GM12878 (cell line): ENCODE measurements at regions not wholly inside any gene's neighbourhood (a gene's known extent, or its start where the extent isn't known, plus 50 kb on each side); places are given as distances from the start of the nearest gene placed in this dataset.

Experiments
- ATAC-seq: fragments of 200-7000 bp; cut with Tn5 transposase; 3 replicates; pipeline ENCODE4 v1.9.1; 2020; ENCODE audit warnings: mild to moderate bottlenecking, moderate library complexity
- BruUV-seq: library from RNA; stranded (reverse); fragments of 400-500 nt; replicated peaks from 2 replicates; lab custom pipeline; 2021; lab: Mats Ljungman, UMichigan
- CTCF ChIA-PET: fragments of 300-600 bp; sonication (Branson Sonifier 250); formaldehyde crosslinking; extraction: SDS; loops from one replicate; lab custom pipeline; 2021; ENCODE audit warnings: inconsistent platforms; lab: Yijun Ruan, JAX
- POLR2A ChIA-PET: fragments of 350-600 bp; formaldehyde crosslinking; extraction: SDS; loops from one replicate; lab custom pipeline; 2021; ENCODE audit warnings: inconsistent platforms; lab: Charles Lee
- RAD21 ChIA-PET: fragments of 300-600 bp; sonication (Branson Sonifier 250); formaldehyde crosslinking; loops from one replicate; lab custom pipeline; 2023; ENCODE audit warnings: antibody characterized with exemption; ENCODE audit not compliant: unreplicated experiment; lab: Charles Lee
- SMC1A ChIA-PET: fragments of 300-600 bp; sonication (Branson Sonifier 250); formaldehyde crosslinking; loops from one replicate; lab custom pipeline; 2023; ENCODE audit not compliant: unreplicated experiment, uncharacterized antibody; lab: Charles Lee
- DNase-seq: peaks from one replicate; pipeline ENCODE4 v3.0.0-alpha.2; 2011; ENCODE audit warnings: low read depth, low spot score
- FAIRE-seq: peaks from 3 replicates; lab custom pipeline; 2011; peaks lifted over from hg19 to GRCh38; lab: Jason Lieb, UNC
- H2AFZ ChIP-seq: 2 replicates; pipeline ENCODE4 v1.6.0; 2011; ENCODE audit warnings: low read depth, low read length, control low read depth; ENCODE audit not compliant: control insufficient read depth
- H3K27ac ChIP-seq: 2 replicates; pipeline ENCODE4 v1.5.1; 2011; ENCODE audit warnings: control low read depth; ENCODE audit not compliant: control insufficient read depth, insufficient read depth
- H3K27me3 ChIP-seq, 2 experiments: replicated peaks in 1 of 2; 2 replicates each; pipeline versions ENCODE4 v1.6.0 to v1.6.1; 2011; ENCODE audit warnings: low read length in 1 of 2; ENCODE audit not compliant: control insufficient read depth in 2 of 2, insufficient read depth in 2 of 2
- H3K36me3 ChIP-seq, 2 experiments: 2 replicates each; pipeline ENCODE4 v1.5.1; 2011; ENCODE audit warnings: low read length in 1 of 2; ENCODE audit not compliant: control insufficient read depth in 2 of 2, insufficient read depth in 2 of 2
- H3K4me1 ChIP-seq: 2 replicates; pipeline ENCODE4 v1.6.1; 2011; ENCODE audit warnings: mild to moderate bottlenecking, low read length, moderate library complexity, mixed read lengths; ENCODE audit not compliant: control insufficient read depth, insufficient read depth
- H3K4me2 ChIP-seq: 2 replicates; pipeline ENCODE4 v1.6.0; 2011; ENCODE audit warnings: control low read depth; ENCODE audit not compliant: control insufficient read depth, insufficient read depth
- H3K4me3 ChIP-seq: fragments of 200-600 bp; sonication (generic); 2 replicates; pipeline ENCODE4 v1.5.1; 2016
- H3K79me2 ChIP-seq: 2 replicates; pipeline ENCODE4 v1.6.0; 2011; ENCODE audit warnings: low read length; ENCODE audit not compliant: control insufficient read depth, insufficient read depth
- H3K9ac ChIP-seq: 2 replicates; pipeline ENCODE4 v1.8.0; 2011; ENCODE audit warnings: low read length, control low read depth, mixed read lengths; ENCODE audit not compliant: control insufficient read depth, insufficient read depth
- H3K9me3 ChIP-seq: replicated peaks from 3 replicates; pipeline ENCODE4 v1.5.1; 2011; ENCODE audit warnings: mild to moderate bottlenecking, low read length; ENCODE audit not compliant: control insufficient read depth, insufficient read depth
- H4K20me1 ChIP-seq: 2 replicates; pipeline ENCODE4 v1.6.0; 2011; ENCODE audit not compliant: control insufficient read depth, insufficient read depth
- BRCA1 ChIP-seq: IDR thresholded peaks from 2 replicates; pipeline ENCODE4 v1.6.1; 2011; ENCODE audit warnings: low read depth, low read length, improper control_type of control experiment
- CREB1 ChIP-seq: IDR thresholded peaks from 2 replicates; pipeline ENCODE4 v1.6.1; 2012; ENCODE audit warnings: low read depth, mild to moderate bottlenecking, inconsistent platforms
- CUX1 ChIP-seq: IDR thresholded peaks from 2 replicates; pipeline ENCODE4 v1.6.1; 2012; ENCODE audit warnings: improper control_type of control experiment, low read depth, low read length; ENCODE audit not compliant: insufficient replicate concordance
- HDAC6 ChIP-seq: fragments of 200-600 bp; sonication (generic); IDR thresholded peaks from one replicate; pipeline ENCODE4 v1.8.0; 2017; ENCODE audit warnings: antibody characterized with exemption; ENCODE audit not compliant: unreplicated experiment
- IKZF2 ChIP-seq, 2 experiments: fragments of 450-650 bp; IDR thresholded peaks; 2 replicates each; pipeline ENCODE4 v1.6.1; 2017; ENCODE audit warnings: mild to moderate bottlenecking in 2 of 2, moderate library complexity in 2 of 2
- IRF4 ChIP-seq: IDR thresholded peaks from 2 replicates; pipeline ENCODE4 v1.6.1; 2011; ENCODE audit warnings: low read depth, low read length
- MEF2B ChIP-seq: fragments of 450-650 bp; IDR thresholded peaks from 2 replicates; pipeline ENCODE4 v1.6.1; 2018; ENCODE audit warnings: mild to moderate bottlenecking, moderate library complexity; ENCODE audit not compliant: partially characterized antibody, poor library complexity, severe bottlenecking
- MXI1 ChIP-seq: fragments of 150-350 bp; IDR thresholded peaks from 2 replicates; pipeline ENCODE4 v1.6.1; 2011; ENCODE audit warnings: low read depth, mild to moderate bottlenecking, inconsistent platforms, low read length, improper control_type of control experiment
- NBN ChIP-seq: fragments of 450-650 bp; IDR thresholded peaks from 2 replicates; pipeline ENCODE4 v1.6.1; 2016
- PML ChIP-seq: IDR thresholded peaks from 2 replicates; pipeline ENCODE4 v1.6.1; 2012; ENCODE audit warnings: low read length, inconsistent platforms
- POU2F2 ChIP-seq: IDR thresholded peaks from 3 replicates; pipeline ENCODE4 v1.6.1; 2011; ENCODE audit warnings: low read depth, mild to moderate bottlenecking, low read length, borderline replicate concordance
- RFX5 ChIP-seq: IDR thresholded peaks from 2 replicates; pipeline ENCODE4 v1.6.1; 2011; ENCODE audit warnings: low read depth, low read length, improper control_type of control experiment
- RUNX3 ChIP-seq: IDR thresholded peaks from 2 replicates; pipeline ENCODE4 v1.6.1; 2012; ENCODE audit warnings: low read length, inconsistent platforms
- SMARCA5 ChIP-seq: fragments of 450-650 bp; IDR thresholded peaks from 2 replicates; pipeline ENCODE4 v1.6.1; 2017; ENCODE audit warnings: mild to moderate bottlenecking
- SREBF1 ChIP-seq: IDR thresholded peaks from 2 replicates; pipeline ENCODE4 v1.6.1; 2012; ENCODE audit warnings: mild to moderate bottlenecking, low read length
- SRF ChIP-seq, 2 experiments: IDR thresholded peaks; 2 replicates each; pipeline ENCODE4 v1.6.1; 2011; ENCODE audit warnings: low read depth in 2 of 2, low read length in 2 of 2, mild to moderate bottlenecking in 1 of 2, moderate library complexity in 1 of 2
- TARDBP ChIP-seq: IDR thresholded peaks from 2 replicates; pipeline ENCODE4 v1.6.1; 2016; ENCODE audit warnings: borderline replicate concordance
- USF2 ChIP-seq: IDR thresholded peaks from 2 replicates; pipeline ENCODE4 v1.6.1; 2011; ENCODE audit warnings: low read depth, low read length, improper control_type of control experiment, borderline replicate concordance
- WGBS: methylation state at CpG from one replicate; pipeline ENCODE4 v1.1.6; 2016; ENCODE audit warnings: low lambda C conversion rate; ENCODE audit not compliant: insufficient replicate concordance, insufficient coverage; ENCODE audit errors: missing lambda C conversion rate; 5-methylcytosine and 5-hydroxymethylcytosine counted together
- in situ Hi-C: fragments of 300-500 bp; cut with MboI; formaldehyde crosslinking; loops from 9 replicates; pipeline ENCODE4 v1.14.3; 2018; ENCODE audit warnings: mixed read lengths
- intact Hi-C: fragments of 100-400 bp; cut with micrococcal nuclease; formaldehyde crosslinking; loops from one replicate; pipeline ENCODE4 v1.14.2; 2022; ENCODE audit not compliant: unreplicated experiment

- TF ChIP-seq POU2F2 (no peak), IRF4 (no peak)
These were observed 208.7 kb downstream of the SIPA1L2 start (continued) for GRCh38 chr1:232421143-232421796.

- no TSS peak for BruUV-seq
- ATAC-seq = no peak
- intact Hi-C loops (no loop called here), in situ Hi-C loops (no loop called here)
- ChIA-PET SMC1A (no interaction called here), RAD21 (no interaction called here), POLR2A (no interaction called here), CTCF (no interaction called here)
- no peak overlapping the region for H3K4me2 ChIP-seq
- H3K4me3 ChIP-seq = no peak overlapping the region
- peaks cover 0 to 2% of the 10 kb centered on the region in 2 experiments; a peak in 2 of 4 replicates for H3K27me3 ChIP-seq
- DNase-seq = no peak
- H3K9me3 ChIP-seq = no peaks in the 10 kb centered on the region
- no peaks in the 10 kb centered on the region for H4K20me1 ChIP-seq
- H3K9ac ChIP-seq = no peak overlapping the region
- WGBS = 44% methylated on average over 10 of the region's 10 CpGs
- FAIRE-seq = no peak
- no peak overlapping the region for H2AFZ ChIP-seq
- H3K36me3 ChIP-seq = no peaks in the 10 kb centered on the region
- H3K79me2 ChIP-seq = no peaks in the 10 kb centered on the region
- no peaks in the 10 kb centered on the region for H3K4me1 ChIP-seq
- H3K27ac ChIP-seq = no peak overlapping the region
- no peak for TF ChIP-seq TARDBP
- no peak for TF ChIP-seq HDAC6
- no peak for TF ChIP-seq SREBF1
- no peak for TF ChIP-seq MEF2B
- TF ChIP-seq CUX1 = no peak
- TF ChIP-seq NBN = no peak
- no peak for TF ChIP-seq RFX5
- no peak for TF ChIP-seq BRCA1
- TF ChIP-seq MXI1 = no peak
- TF ChIP-seq USF2 = no peak
- no peak for TF ChIP-seq CREB1
- no peak for TF ChIP-seq RUNX3
- TF ChIP-seq SRF (IDR thresholded peaks at IDR 0.05; ENCODE audit: low read depth in 2 of 2, low read length in 2 of 2) = no peak
- no peak for TF ChIP-seq IKZF2 (IDR thresholded peaks at IDR 0.05)
- no peak for TF ChIP-seq PML
- TF ChIP-seq SMARCA5 = no peak
These were observed 212.2 kb downstream of the SIPA1L2 start for GRCh38 chr1:232417636-232418248.
